ENCODE measurements at regions not wholly inside any gene's neighbourhood (a gene's known extent, or its start where the extent isn't known, plus 50 kb on each side); places are given as distances from the start of the nearest gene placed in this dataset.
"Not testable (repeated sequence)": the region's sequence is repeated elsewhere in the genome, so short reads cannot be mapped to it uniquely, and the experiment has no call there.

GRCh38 chr6:6879586-6879974 is 228.2 kb upstream of the RREB1 start:
- TF ChIP-seq POLR2AphosphoS5 (IDR thresholded peaks at IDR 0.05; ENCODE audit: control insufficient read depth, insufficient read depth, low read depth, low read length); SMARCC2 (IDR thresholded peaks at IDR 0.05; ENCODE audit: low read depth); ZC3H4 (CRISPR knock-in tag; IDR thresholded peaks at IDR 0.05; ENCODE audit: borderline replicate concordance); CTCF (IDR thresholded peaks at IDR 0.05 in 2 of 3, conservative IDR thresholded peaks at IDR 0.05 in 1 of 3; ENCODE audit: insufficient read depth in 2 of 3, low read depth in 1 of 3, low read length in 3 of 3); PHF20 (IDR thresholded peaks at IDR 0.05; ENCODE audit: partially characterized antibody); NR2C2 (CRISPR knock-in tag; IDR thresholded peaks at IDR 0.05); NR2C2 (tag; IDR thresholded peaks at IDR 0.05); CGGBP1 (CRISPR knock-in tag; IDR thresholded peaks at IDR 0.05): not testable (repeated sequence)

Data from K562 (cell line).